ENCODE measurements at regions not wholly inside any gene's neighbourhood (a gene's known extent, or its start where the extent isn't known, plus 50 kb on each side); places are given as distances from the start of the nearest gene placed in this dataset.

- Histone ChIP-seq H3K4me1 (ENCODE audit: control insufficient read depth in 1 of 2, extremely low read depth in 1 of 2, insufficient read depth in 2 of 2, low read length in 2 of 2) (no peaks in the 10 kb centered on the region), H3K27me3 (replicated peaks in 1 of 2; ENCODE audit: control insufficient read depth in 2 of 2, extremely low read depth in 1 of 2, insufficient read depth in 2 of 2, low read length in 1 of 2) (no peaks in the 10 kb centered on the region), H3K9me3 (no peaks in the 10 kb centered on the region), H3K27ac (ENCODE audit: low read length) (no peak overlapping the region), H3K4me3 (ENCODE audit: control insufficient read depth in 1 of 2, extremely low read depth in 1 of 2, low read length in 1 of 2) (no peak overlapping the region), H3K36me3 (ENCODE audit: control insufficient read depth in 2 of 2, extremely low read depth in 1 of 2, insufficient read depth in 1 of 2, low read length in 1 of 2) (no peaks in the 10 kb centered on the region)
- no peaks in the 10 kb centered on the region for H3K4me1 Mint-ChIP-seq
- no peak overlapping the region for H3K27ac Mint-ChIP-seq
- peaks cover 0 to 7% (median 3%) of the 10 kb centered on the region in 3 donors for H3K9me3 Mint-ChIP-seq
- no peak overlapping the region for H3K4me3 Mint-ChIP-seq
- POLR2A ChIA-PET = no interaction called here
- 50% methylated on average over 2 of the region's 2 CpGs for WGBS (ENCODE audit: insufficient coverage)
- no peak for ATAC-seq (replicated peaks in 1 of 4)
- DNase-seq = no peak
- no peaks in the 10 kb centered on the region for H3K27me3 Mint-ChIP-seq
- CTCF ChIA-PET = no interaction called here
- H3K36me3 Mint-ChIP-seq = no peaks in the 10 kb centered on the region
These were observed 636.2 kb downstream of the SLITRK6 start for GRCh38 chr13:85163063-85163462.

- CTCF ChIA-PET = no interaction called here
- no peak for ATAC-seq (replicated peaks in 1 of 4)
- peaks cover 2 to 4% (median 2%) of the 10 kb centered on the region in 3 donors for H3K9me3 Mint-ChIP-seq
- WGBS (ENCODE audit: insufficient coverage) = 69% methylated on average over 2 of the region's 4 CpGs
- H3K9me3 ChIP-seq = no peaks in the 10 kb centered on the region
- no peak for DNase-seq
- no peak overlapping the region for H3K4me3 Mint-ChIP-seq
- H3K27ac ChIP-seq (ENCODE audit: low read length) = no peak overlapping the region
- H3K27ac Mint-ChIP-seq = no peak overlapping the region
- no peaks in the 10 kb centered on the region for H3K4me1 ChIP-seq (ENCODE audit: control insufficient read depth in 1 of 2, extremely low read depth in 1 of 2, insufficient read depth in 2 of 2, low read length in 2 of 2)
- POLR2A ChIA-PET = no interaction called here
- no peaks in the 10 kb centered on the region for H3K36me3 Mint-ChIP-seq
- no peaks in the 10 kb centered on the region for H3K27me3 Mint-ChIP-seq
- no peaks in the 10 kb centered on the region for H3K27me3 ChIP-seq (replicated peaks in 1 of 2; ENCODE audit: control insufficient read depth in 2 of 2, extremely low read depth in 1 of 2, insufficient read depth in 2 of 2, low read length in 1 of 2)
- H3K4me1 Mint-ChIP-seq = no peaks in the 10 kb centered on the region
- H3K36me3 ChIP-seq (ENCODE audit: control insufficient read depth in 2 of 2, extremely low read depth in 1 of 2, insufficient read depth in 1 of 2, low read length in 1 of 2) = no peaks in the 10 kb centered on the region
- no peak overlapping the region for H3K4me3 ChIP-seq (ENCODE audit: control insufficient read depth in 1 of 2, extremely low read depth in 1 of 2, low read length in 1 of 2)
These were observed 651.2 kb downstream of the SLITRK6 start for GRCh38 chr13:85148009-85148408.

- ChIA-PET CTCF (no interaction called here), POLR2A (no interaction called here)
- Histone ChIP-seq H3K9me3 (no peaks in the 10 kb centered on the region), H3K27me3 (replicated peaks in 1 of 2; ENCODE audit: control insufficient read depth in 2 of 2, extremely low read depth in 1 of 2, insufficient read depth in 2 of 2, low read length in 1 of 2) (no peaks in the 10 kb centered on the region), H3K4me1 (ENCODE audit: control insufficient read depth in 1 of 2, extremely low read depth in 1 of 2, insufficient read depth in 2 of 2, low read length in 2 of 2) (no peaks in the 10 kb centered on the region), H3K4me3 (ENCODE audit: control insufficient read depth in 1 of 2, extremely low read depth in 1 of 2, low read length in 1 of 2) (no peak overlapping the region), H3K36me3 (ENCODE audit: control insufficient read depth in 2 of 2, extremely low read depth in 1 of 2, insufficient read depth in 1 of 2, low read length in 1 of 2) (no peaks in the 10 kb centered on the region), H3K27ac (ENCODE audit: low read length) (no peak overlapping the region)
- Mint-ChIP-seq H3K4me3 (no peak overlapping the region), H3K9me3 (peaks cover 7 to 14% (median 13%) of the 10 kb centered on the region in 3 donors), H3K36me3 (no peaks in the 10 kb centered on the region), H3K27me3 (no peaks in the 10 kb centered on the region), H3K27ac (no peak overlapping the region), H3K4me1 (no peaks in the 10 kb centered on the region)
- DNase-seq (no peak), ATAC-seq (replicated peaks in 1 of 4) (no peak)
- no CpG with 5 or more reads among the region's 2 CpGs for WGBS (ENCODE audit: insufficient coverage)
These were observed 656.8 kb downstream of the SLITRK6 start for GRCh38 chr13:85142351-85142927.

- no peaks in the 10 kb centered on the region for H3K4me1 Mint-ChIP-seq
- no peaks in the 10 kb centered on the region for H3K36me3 Mint-ChIP-seq
- H3K27ac Mint-ChIP-seq = no peak overlapping the region
- no peaks in the 10 kb centered on the region for H3K9me3 ChIP-seq
- H3K27me3 ChIP-seq (replicated peaks in 1 of 2; ENCODE audit: control insufficient read depth in 2 of 2, extremely low read depth in 1 of 2, insufficient read depth in 2 of 2, low read length in 1 of 2) = no peaks in the 10 kb centered on the region
- H3K4me3 ChIP-seq (ENCODE audit: control insufficient read depth in 1 of 2, extremely low read depth in 1 of 2, low read length in 1 of 2) = no peak overlapping the region
- ChIA-PET CTCF (no interaction called here), POLR2A (no interaction called here)
- H3K4me1 ChIP-seq (ENCODE audit: control insufficient read depth in 1 of 2, extremely low read depth in 1 of 2, insufficient read depth in 2 of 2, low read length in 2 of 2) = no peaks in the 10 kb centered on the region
- peaks cover 7 to 14% (median 13%) of the 10 kb centered on the region in 3 donors for H3K9me3 Mint-ChIP-seq
- H3K27ac ChIP-seq (ENCODE audit: low read length) = no peak overlapping the region
- no peak overlapping the region for H3K4me3 Mint-ChIP-seq
- H3K27me3 Mint-ChIP-seq = no peaks in the 10 kb centered on the region
- H3K36me3 ChIP-seq (ENCODE audit: control insufficient read depth in 2 of 2, extremely low read depth in 1 of 2, insufficient read depth in 1 of 2, low read length in 1 of 2) = no peaks in the 10 kb centered on the region
- WGBS (ENCODE audit: insufficient coverage) = no CpG with 5 or more reads among the region's 2 CpGs
- no peak for DNase-seq
- no peak for ATAC-seq (replicated peaks in 1 of 4)
These were observed 657.8 kb downstream of the SLITRK6 start for GRCh38 chr13:85141401-85141800.

GRCh38 chr13:85140192-85140591 is 659.0 kb downstream of the SLITRK6 start:
- Mint-ChIP-seq H3K27ac (no peak overlapping the region), H3K4me3 (no peak overlapping the region), H3K9me3 (peaks cover 7 to 14% (median 13%) of the 10 kb centered on the region in 3 donors), H3K4me1 (no peaks in the 10 kb centered on the region), H3K36me3 (no peaks in the 10 kb centered on the region), H3K27me3 (no peaks in the 10 kb centered on the region)
- Histone ChIP-seq H3K9me3 (no peaks in the 10 kb centered on the region), H3K27me3 (replicated peaks in 1 of 2; ENCODE audit: control insufficient read depth in 2 of 2, extremely low read depth in 1 of 2, insufficient read depth in 2 of 2, low read length in 1 of 2) (no peaks in the 10 kb centered on the region), H3K4me1 (ENCODE audit: control insufficient read depth in 1 of 2, extremely low read depth in 1 of 2, insufficient read depth in 2 of 2, low read length in 2 of 2) (no peaks in the 10 kb centered on the region), H3K27ac (ENCODE audit: low read length) (no peak overlapping the region), H3K36me3 (ENCODE audit: control insufficient read depth in 2 of 2, extremely low read depth in 1 of 2, insufficient read depth in 1 of 2, low read length in 1 of 2) (no peaks in the 10 kb centered on the region), H3K4me3 (ENCODE audit: control insufficient read depth in 1 of 2, extremely low read depth in 1 of 2, low read length in 1 of 2) (no peak overlapping the region)
- ATAC-seq (replicated peaks in 1 of 4) (no peak), DNase-seq (no peak)
- 50% methylated on average over 1 of the region's 1 CpG for WGBS (ENCODE audit: insufficient coverage)
- ChIA-PET CTCF (no interaction called here), POLR2A (no interaction called here)

GRCh38 chr13:85137516-85137915 is 661.7 kb downstream of the SLITRK6 start:
- no peak for DNase-seq
- Mint-ChIP-seq H3K27ac (no peak overlapping the region), H3K4me3 (no peak overlapping the region), H3K27me3 (no peaks in the 10 kb centered on the region), H3K9me3 (peaks cover 7 to 20% (median 13%) of the 10 kb centered on the region in 3 donors), H3K4me1 (no peaks in the 10 kb centered on the region), H3K36me3 (no peaks in the 10 kb centered on the region)
- no peak overlapping the region for H3K4me3 ChIP-seq (ENCODE audit: control insufficient read depth in 1 of 2, extremely low read depth in 1 of 2, low read length in 1 of 2)
- no peaks in the 10 kb centered on the region for H3K36me3 ChIP-seq (ENCODE audit: control insufficient read depth in 2 of 2, extremely low read depth in 1 of 2, insufficient read depth in 1 of 2, low read length in 1 of 2)
- no CpG with 5 or more reads among the region's 1 CpG for WGBS (ENCODE audit: insufficient coverage)
- POLR2A ChIA-PET = no interaction called here
- H3K27me3 ChIP-seq (replicated peaks in 1 of 2; ENCODE audit: control insufficient read depth in 2 of 2, extremely low read depth in 1 of 2, insufficient read depth in 2 of 2, low read length in 1 of 2) = no peaks in the 10 kb centered on the region
- no peaks in the 10 kb centered on the region for H3K9me3 ChIP-seq
- no peak for ATAC-seq (replicated peaks in 1 of 4)
- H3K4me1 ChIP-seq (ENCODE audit: control insufficient read depth in 1 of 2, extremely low read depth in 1 of 2, insufficient read depth in 2 of 2, low read length in 2 of 2) = no peaks in the 10 kb centered on the region
- H3K27ac ChIP-seq (ENCODE audit: low read length) = no peak overlapping the region
- CTCF ChIA-PET = no interaction called here

GRCh38 chr13:85132986-85133385 is 666.2 kb downstream of the SLITRK6 start:
- Mint-ChIP-seq H3K27ac (no peak overlapping the region), H3K27me3 (no peaks in the 10 kb centered on the region), H3K9me3 (peaks cover 0 to 19% (median 0%) of the 10 kb centered on the region in 3 donors), H3K36me3 (no peaks in the 10 kb centered on the region), H3K4me1 (no peaks in the 10 kb centered on the region), H3K4me3 (no peak overlapping the region)
- Histone ChIP-seq H3K4me3 (ENCODE audit: control insufficient read depth in 1 of 2, extremely low read depth in 1 of 2, low read length in 1 of 2) (no peak overlapping the region), H3K9me3 (no peaks in the 10 kb centered on the region), H3K36me3 (ENCODE audit: control insufficient read depth in 2 of 2, extremely low read depth in 1 of 2, insufficient read depth in 1 of 2, low read length in 1 of 2) (no peaks in the 10 kb centered on the region), H3K4me1 (ENCODE audit: control insufficient read depth in 1 of 2, extremely low read depth in 1 of 2, insufficient read depth in 2 of 2, low read length in 2 of 2) (no peaks in the 10 kb centered on the region), H3K27me3 (replicated peaks in 1 of 2; ENCODE audit: control insufficient read depth in 2 of 2, extremely low read depth in 1 of 2, insufficient read depth in 2 of 2, low read length in 1 of 2) (no peaks in the 10 kb centered on the region), H3K27ac (ENCODE audit: low read length) (no peak overlapping the region)
- DNase-seq = no peak
- WGBS (ENCODE audit: insufficient coverage) = 92% methylated on average over 3 of the region's 6 CpGs
- ChIA-PET POLR2A (no interaction called here), CTCF (no interaction called here)
- no peak for ATAC-seq (replicated peaks in 1 of 4)
